ENCODE measurements at regions not wholly inside any gene's neighbourhood (a gene's known extent, or its start where the extent isn't known, plus 50 kb on each side); places are given as distances from the start of the nearest gene placed in this dataset.
A peak's percentile ranks its signal among the peaks of the same experiment; 100 is the strongest.

DNA sequence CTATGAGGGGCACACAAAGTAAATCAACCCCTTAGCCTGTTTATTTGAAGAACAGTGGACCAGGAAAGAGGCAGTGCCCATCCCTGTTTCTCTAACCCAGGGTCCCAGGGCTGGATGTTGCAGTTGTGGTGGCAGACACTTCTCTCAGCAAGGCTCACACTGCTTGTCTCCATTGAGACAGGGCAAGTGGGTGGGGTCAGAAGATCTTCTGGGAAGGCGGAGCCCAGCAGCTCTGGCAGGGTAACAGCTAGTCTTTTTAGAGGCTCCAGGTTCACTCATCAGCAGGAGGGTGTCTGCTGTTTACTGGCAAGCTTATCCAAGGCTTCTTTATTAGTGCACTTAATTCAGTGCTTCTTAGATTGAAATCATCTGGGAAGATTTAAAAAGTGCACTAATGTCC lies 659.8 kb upstream of the DIPK2B start:
- Histone ChIP-seq H3K4me3 (no peak overlapping the region), H3K9me3 (no peaks in the 10 kb centered on the region), H3K4me1 (no peaks in the 10 kb centered on the region), H3K27me3 (no peaks in the 10 kb centered on the region), H3K27ac (no peak overlapping the region), H3K36me3 (no peaks in the 10 kb centered on the region)
- TF ChIP-seq EP300 (IDR thresholded peaks at IDR 0.05; ENCODE audit: low read depth) (no peak), POLR2A (IDR thresholded peaks at IDR 0.05) (no peak), POLR2AphosphoS5 (IDR thresholded peaks at IDR 0.05) (no peak)
- TF ChIP-seq, protein P1, sequence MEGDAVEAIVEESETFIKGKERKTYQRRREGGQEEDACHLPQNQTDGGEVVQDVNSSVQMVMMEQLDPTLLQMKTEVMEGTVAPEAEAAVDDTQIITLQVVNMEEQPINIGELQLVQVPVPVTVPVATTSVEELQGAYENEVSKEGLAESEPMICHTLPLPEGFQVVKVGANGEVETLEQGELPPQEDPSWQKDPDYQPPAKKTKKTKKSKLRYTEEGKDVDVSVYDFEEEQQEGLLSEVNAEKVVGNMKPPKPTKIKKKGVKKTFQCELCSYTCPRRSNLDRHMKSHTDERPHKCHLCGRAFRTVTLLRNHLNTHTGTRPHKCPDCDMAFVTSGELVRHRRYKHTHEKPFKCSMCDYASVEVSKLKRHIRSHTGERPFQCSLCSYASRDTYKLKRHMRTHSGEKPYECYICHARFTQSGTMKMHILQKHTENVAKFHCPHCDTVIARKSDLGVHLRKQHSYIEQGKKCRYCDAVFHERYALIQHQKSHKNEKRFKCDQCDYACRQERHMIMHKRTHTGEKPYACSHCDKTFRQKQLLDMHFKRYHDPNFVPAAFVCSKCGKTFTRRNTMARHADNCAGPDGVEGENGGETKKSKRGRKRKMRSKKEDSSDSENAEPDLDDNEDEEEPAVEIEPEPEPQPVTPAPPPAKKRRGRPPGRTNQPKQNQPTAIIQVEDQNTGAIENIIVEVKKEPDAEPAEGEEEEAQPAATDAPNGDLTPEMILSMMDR (IDR thresholded peaks at IDR 0.05) = no peak
- intact Hi-C loops (cut with DNase I; ENCODE audit: low total_unique reads) = no loop called here
- in situ Hi-C loops (cut with MboI; ENCODE audit: low pct_ligation_motif_present in 1 of 4, low pct_unique_long_range_greater_than_20kb in 1 of 4, low sequenced_read_pairs in 3 of 4) = no loop called here
- DNase-seq = no peak
- 81% methylated on average over 1 of the region's 1 CpG; no CpG with 5 or more reads in 1 of the 2 donors for WGBS, 2 donors (ENCODE audit: low coverage in 1 of 2)

DNA sequence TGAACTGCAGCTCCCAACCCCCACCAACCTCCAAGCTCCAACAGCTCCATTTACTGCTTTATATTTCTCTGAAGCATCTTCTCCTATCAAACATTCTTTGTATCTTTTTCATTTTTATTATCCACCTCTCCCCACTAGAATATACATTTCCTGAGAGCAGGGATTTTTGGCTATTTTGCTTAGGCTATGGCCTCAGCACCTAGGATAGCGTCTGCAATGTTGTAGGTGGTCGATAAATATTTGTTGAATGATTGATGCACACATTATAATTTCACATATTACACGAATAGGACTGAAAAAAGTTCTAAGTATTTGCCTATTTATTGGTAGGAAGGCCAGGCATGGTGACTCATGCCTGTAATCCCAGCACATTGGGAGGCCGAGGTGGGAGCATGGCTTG lies 658.7 kb upstream of the DIPK2B start:
- H3K4me1 ChIP-seq = no peaks in the 10 kb centered on the region
- intact Hi-C loops (cut with DNase I; ENCODE audit: low total_unique reads) (no loop called here), in situ Hi-C loops (cut with MboI; ENCODE audit: low pct_ligation_motif_present in 1 of 4, low pct_unique_long_range_greater_than_20kb in 1 of 4, low sequenced_read_pairs in 3 of 4) (no loop called here)
- no peak for DNase-seq
- no peaks in the 10 kb centered on the region for H3K36me3 ChIP-seq
- no peak overlapping the region for H3K27ac ChIP-seq
- 58 to 67% methylated on average over 3 to 4 of the region's 4 CpGs for WGBS, 2 donors (ENCODE audit: low coverage in 1 of 2)
- H3K27me3 ChIP-seq = no peaks in the 10 kb centered on the region
- TF ChIP-seq, protein P1 (IDR thresholded peaks at IDR 0.05) = no peak
- no peak for TF ChIP-seq POLR2A (IDR thresholded peaks at IDR 0.05)
- no peak for TF ChIP-seq POLR2AphosphoS5 (IDR thresholded peaks at IDR 0.05)
- no peak for TF ChIP-seq EP300 (IDR thresholded peaks at IDR 0.05; ENCODE audit: low read depth)
- H3K4me3 ChIP-seq = no peak overlapping the region
- H3K9me3 ChIP-seq = no peaks in the 10 kb centered on the region

DNA sequence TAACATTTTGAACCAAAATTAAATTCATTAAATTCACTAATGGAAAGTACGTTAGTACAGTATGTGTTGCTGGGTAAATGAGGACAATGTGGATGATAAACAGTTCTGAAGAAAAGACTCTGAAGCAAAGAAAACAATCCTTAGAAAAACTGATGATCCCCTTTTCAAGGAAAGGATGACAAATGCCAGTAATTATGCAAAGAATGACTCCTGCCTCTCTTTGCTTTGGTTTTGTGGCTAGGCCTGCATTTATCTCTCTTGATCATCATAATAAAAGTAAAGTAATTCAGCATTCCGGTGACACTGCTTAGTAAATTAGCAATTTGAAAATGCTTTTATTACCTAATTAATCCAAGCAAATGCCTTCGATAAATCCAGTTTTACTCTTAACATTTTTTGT lies 652.2 kb upstream of the DIPK2B start:
- in situ Hi-C loops (cut with MboI; ENCODE audit: low pct_ligation_motif_present in 1 of 4, low pct_unique_long_range_greater_than_20kb in 1 of 4, low sequenced_read_pairs in 3 of 4) = no loop called here

DNA sequence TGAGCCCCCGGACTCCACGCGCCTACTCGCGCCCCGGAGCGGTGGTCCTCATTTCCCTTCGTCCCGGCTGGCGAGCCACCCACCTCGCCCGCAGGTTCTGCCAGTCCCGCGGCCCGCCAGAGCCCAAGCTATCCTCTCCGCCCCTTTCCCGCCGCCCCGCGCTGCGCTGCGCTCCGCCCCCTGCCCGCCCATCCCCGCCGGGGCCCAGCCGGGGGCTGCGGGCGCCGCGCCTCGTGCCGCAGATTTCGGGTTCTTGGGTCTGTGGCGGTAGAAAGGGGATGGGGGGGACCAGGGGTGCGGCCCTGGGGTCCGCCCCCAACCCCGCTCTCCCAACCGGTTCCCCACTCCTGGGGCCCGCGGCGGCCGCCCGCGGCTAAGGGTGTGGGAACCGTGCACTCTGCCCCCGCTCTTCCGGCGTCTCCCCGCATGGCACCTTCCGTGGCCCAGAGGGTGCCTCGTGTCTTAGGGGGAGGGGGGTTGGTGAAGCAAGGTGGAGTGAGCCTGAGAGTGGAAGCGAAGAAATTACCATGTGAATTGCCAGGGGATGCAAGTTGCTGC lies 650.8 kb upstream of the DIPK2B start:
- 42% methylated on average over 44 of the region's 53 CpGs; no CpG with 5 or more reads in 1 of the 2 donors for WGBS, 2 donors (ENCODE audit: low coverage in 1 of 2)
- Histone ChIP-seq H3K4me1 (no peaks in the 10 kb centered on the region), H3K27ac (peak overlapping the region in 3 of 4 donors; percentile 16 to 55 (median 37)), H3K27me3 (no peaks in the 10 kb centered on the region), H3K4me3 (peak overlapping the region; percentile 37 to 67 (median 48)), H3K9me3 (no peaks in the 10 kb centered on the region), H3K36me3 (no peaks in the 10 kb centered on the region)
- DNase-seq = peak; percentile 27
- in situ Hi-C loops (cut with MboI; ENCODE audit: low pct_ligation_motif_present in 1 of 4, low pct_unique_long_range_greater_than_20kb in 1 of 4, low sequenced_read_pairs in 3 of 4) (no loop called here), intact Hi-C loops (cut with DNase I; ENCODE audit: low total_unique reads) (no loop called here)
- TF ChIP-seq, protein P1 (IDR thresholded peaks at IDR 0.05) = no peak
- no peak for TF ChIP-seq POLR2AphosphoS5 (IDR thresholded peaks at IDR 0.05)
- TF ChIP-seq EP300 (IDR thresholded peaks at IDR 0.05; ENCODE audit: low read depth) = no peak
- TF ChIP-seq POLR2A (IDR thresholded peaks at IDR 0.05) = no peak

More for the DNA sequence above, 652.2 kb upstream of the DIPK2B start:
- intact Hi-C loops (cut with DNase I; ENCODE audit: low total_unique reads) = no loop called here
- no peak overlapping the region for H3K4me3 ChIP-seq
- no peaks in the 10 kb centered on the region for H3K9me3 ChIP-seq
- no peak for TF ChIP-seq POLR2A (IDR thresholded peaks at IDR 0.05)
- no peak overlapping the region for H3K27ac ChIP-seq
- H3K27me3 ChIP-seq = no peaks in the 10 kb centered on the region
- 62% methylated on average over 3 of the region's 3 CpGs; no CpG with 5 or more reads in 1 of the 2 donors for WGBS, 2 donors (ENCODE audit: low coverage in 1 of 2)
- no peaks in the 10 kb centered on the region for H3K4me1 ChIP-seq
- DNase-seq = no peak
- no peaks in the 10 kb centered on the region for H3K36me3 ChIP-seq

All from transverse colon (tissue), 4 donors.